ENCODE measurements at regions not wholly inside any gene's neighbourhood (a gene's known extent, or its start where the extent isn't known, plus 50 kb on each side); places are given as distances from the start of the nearest gene placed in this dataset.

DNA sequence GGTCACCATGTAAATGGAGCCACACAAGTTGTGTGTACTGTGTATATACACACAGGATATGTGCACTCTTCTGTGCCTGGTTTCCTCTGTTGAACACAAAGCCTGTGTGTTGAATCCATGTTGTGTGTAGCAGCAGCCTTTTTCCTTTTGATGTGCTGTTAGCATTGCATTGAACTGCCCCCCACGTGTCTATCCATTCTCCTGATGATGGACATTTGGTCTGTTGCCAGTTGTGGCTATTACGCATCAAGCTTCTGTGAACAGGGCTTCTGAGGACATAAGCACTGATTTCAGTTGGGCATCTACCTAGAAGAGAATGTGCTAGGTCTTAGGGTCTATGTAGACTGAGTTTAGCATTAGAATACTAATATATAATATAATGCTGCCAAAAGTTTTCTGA is 77.4 kb downstream of the LSM3 start:
- FAIRE-seq (no peak), DNase-seq (no peak), ATAC-seq (no peak)
- Histone ChIP-seq H3K27me3 (no peaks in the 10 kb centered on the region), H3K4me3 (no peak overlapping the region), H3K27ac (no peak overlapping the region), H3K9me3 (no peaks in the 10 kb centered on the region), H3K4me1 (no peaks in the 10 kb centered on the region), H3K36me3 (no peaks in the 10 kb centered on the region)
- intact Hi-C loops (cut with DNase I), result no loop called here
- 52 to 66% methylated on average over 2 of the region's 2 CpGs for WGBS, 2 donors
- TF ChIP-seq CTCF (IDR thresholded peaks at IDR 0.05), result no peak

GRCh38 chr3:14256561-14257342 is 78.1 kb downstream of the LSM3 start:
- ATAC-seq, result no peak
- WGBS, 2 donors, result 55 to 62% methylated on average over 9 of the region's 9 CpGs
- no peak for DNase-seq
- H3K9me3 ChIP-seq, result no peaks in the 10 kb centered on the region
- no peak overlapping the region for H3K27ac ChIP-seq
- FAIRE-seq, result no peak
- intact Hi-C loops (cut with DNase I), result no loop called here
- H3K4me3 ChIP-seq, result no peak overlapping the region
- no peak for TF ChIP-seq CTCF (IDR thresholded peaks at IDR 0.05)
- H3K4me1 ChIP-seq, result no peaks in the 10 kb centered on the region
- no peaks in the 10 kb centered on the region for H3K36me3 ChIP-seq
- H3K27me3 ChIP-seq, result no peaks in the 10 kb centered on the region

- WGBS, 2 donors, result 64 to 65% methylated on average over 12 of the region's 12 CpGs
- DNase-seq (no peak), FAIRE-seq (no peak), ATAC-seq (no peak)
- TF ChIP-seq CTCF (IDR thresholded peaks at IDR 0.05), result no peak
- intact Hi-C loops (cut with DNase I), result no loop called here
- H3K4me3 ChIP-seq, result no peak overlapping the region
- H3K4me1 ChIP-seq, result no peaks in the 10 kb centered on the region
- H3K9me3 ChIP-seq, result no peaks in the 10 kb centered on the region
- no peaks in the 10 kb centered on the region for H3K36me3 ChIP-seq
- H3K27me3 ChIP-seq, result no peaks in the 10 kb centered on the region
- no peak overlapping the region for H3K27ac ChIP-seq
Measured at GRCh38 chr3:14258906-14259904, 80.6 kb downstream of the LSM3 start.

- Histone ChIP-seq H3K27ac (no peak overlapping the region), H3K27me3 (no peaks in the 10 kb centered on the region), H3K9me3 (no peaks in the 10 kb centered on the region), H3K36me3 (no peaks in the 10 kb centered on the region), H3K4me1 (no peaks in the 10 kb centered on the region), H3K4me3 (no peak overlapping the region)
- WGBS, 2 donors, result 54 to 63% methylated on average over 7 of the region's 7 CpGs
- no peak for TF ChIP-seq CTCF (IDR thresholded peaks at IDR 0.05)
- ATAC-seq, result no peak
- no peak for DNase-seq
- FAIRE-seq, result no peak
- intact Hi-C loops (cut with DNase I), result loop anchor here in 1 of 3 donors (5.0 kb wide), 1 partner anchor 202 kb away; no protein-coding TSS in a partner anchor
Measured at GRCh38 chr3:14260463-14260862, 81.8 kb downstream of the LSM3 start.

Measured in pancreas (tissue), 10 donors.